HepG2 (cell line): ENCODE measurements at regions not wholly inside any gene's neighbourhood (a gene's known extent, or its start where the extent isn't known, plus 50 kb on each side); places are given as distances from the start of the nearest gene placed in this dataset.

Experiments
- ATAC-seq: fragments of 200-7000 bp; cut with Tn5 transposase; 3 replicates; pipeline ENCODE4 v1.9.1; 2020; ENCODE audit warnings: mild to moderate bottlenecking, moderate library complexity
- BruUV-seq: library from RNA; stranded (reverse); fragments of 400-500 nt; replicated peaks from 2 replicates; lab custom pipeline; 2021; lab: Mats Ljungman, UMichigan
- CTCF ChIA-PET: fragments of 300-600 bp; formaldehyde crosslinking; extraction: SDS; loops from one replicate; lab custom pipeline; 2021; ENCODE audit warnings: low total read pairs, inconsistent platforms, low intra/inter-chr PET ratio; lab: Yijun Ruan, JAX
- POLR2A ChIA-PET: fragments of 350-600 bp; sonication (Branson Sonifier 250); formaldehyde crosslinking; loops from one replicate; lab custom pipeline; 2020; ENCODE audit warnings: antibody characterized with exemption, inconsistent platforms; lab: Yijun Ruan, JAX
- DNase-seq: peaks from one replicate; pipeline ENCODE4 v3.0.0-alpha.2; 2015; ENCODE audit warnings: low spot score
- FAIRE-seq: peaks from 3 replicates; lab custom pipeline; 2011; peaks lifted over from hg19 to GRCh38; lab: Jason Lieb, UNC
- H2AFZ ChIP-seq: one replicate; pipeline ENCODE4 v1.6.1; 2011; ENCODE audit warnings: low read length, inconsistent platforms
- H3K27ac ChIP-seq: fragments of 300-600 bp; 3 replicates; pipeline ENCODE4 v1.8.0; 2011; ENCODE audit warnings: mixed run types, mild to moderate bottlenecking, mixed read lengths, low read length, inconsistent platforms; ENCODE audit not compliant: insufficient read depth; ENCODE audit errors: extremely low read length
- H3K27me3 ChIP-seq, 2 experiments: fragments of 200-600 bp in 1 of 2; 2 replicates in 1 of 2; 3 replicates in 1 of 2; pipeline versions ENCODE4 v1.6.0 to v1.8.0; 2011; ENCODE audit warnings: low read length in 2 of 2, mild to moderate bottlenecking in 2 of 2, moderate library complexity in 2 of 2, inconsistent platforms in 1 of 2; ENCODE audit not compliant: insufficient read depth in 2 of 2, control insufficient read depth in 1 of 2
- H3K36me3 ChIP-seq, 2 experiments: fragments of 200-600 bp in 1 of 2; replicated peaks in 1 of 2; 2 replicates in 1 of 2; 3 replicates in 1 of 2; pipeline versions ENCODE4 v1.5.1 to v1.8.0; 2011; ENCODE audit warnings: low read length in 2 of 2, inconsistent platforms in 1 of 2; ENCODE audit not compliant: insufficient read depth in 2 of 2, control insufficient read depth in 1 of 2
- H3K4me1 ChIP-seq: 2 replicates; pipeline ENCODE4 v1.5.1; 2012; ENCODE audit warnings: low read length, inconsistent platforms; ENCODE audit not compliant: insufficient read depth
- H3K4me2 ChIP-seq: 2 replicates; pipeline ENCODE4 v1.6.0; 2011; ENCODE audit warnings: low read depth, low read length, inconsistent platforms
- H3K4me3 ChIP-seq, 3 experiments: fragments of 200-600 bp in 1 of 3; sonication (generic), shearing (Covaris generic) in 1 of 3; replicated peaks in 1 of 3; 2 replicates each; pipeline ENCODE4 v1.5.1; 2011 to 2016; ENCODE audit warnings: low read length in 3 of 3, inconsistent platforms in 2 of 3, low read depth in 2 of 3, mild to moderate bottlenecking in 2 of 3, control low read depth in 1 of 3, mixed read lengths in 1 of 3; ENCODE audit not compliant: insufficient read depth in 1 of 3
- H3K79me2 ChIP-seq: one replicate; pipeline ENCODE4 v1.6.1; 2011; ENCODE audit warnings: low read length, inconsistent platforms; ENCODE audit not compliant: insufficient read depth
- H3K9ac ChIP-seq: 2 replicates; pipeline ENCODE4 v1.6.0; 2011; ENCODE audit warnings: mild to moderate bottlenecking, low read depth, low read length, inconsistent platforms; ENCODE audit not compliant: insufficient read depth
- H3K9me3 ChIP-seq: 2 replicates; pipeline ENCODE4 v1.5.1; 2012; ENCODE audit warnings: mild to moderate bottlenecking, low read length
- H4K20me1 ChIP-seq: 2 replicates; pipeline ENCODE4 v1.6.0; 2011; ENCODE audit warnings: inconsistent platforms, mild to moderate bottlenecking, low read length, moderate library complexity; ENCODE audit not compliant: insufficient read depth
- BRD4 ChIP-seq: sonication (generic); formaldehyde crosslinking; IDR thresholded peaks from 2 replicates; pipeline ENCODE4 v1.4.0; 2020; ENCODE audit warnings: missing genetic modification reagents
- CHD4 ChIP-seq: fragments of 200-600 bp; sonication (generic); IDR thresholded peaks from 2 replicates; pipeline ENCODE4 v1.7.0; 2017; ENCODE audit warnings: mild to moderate bottlenecking, low read length, borderline replicate concordance
- ETV6 ChIP-seq: sonication (generic); formaldehyde crosslinking; conservative IDR thresholded peaks from 2 replicates; pipeline ENCODE4 v1.4.0; 2020; ENCODE audit warnings: missing genetic modification reagents
- FUBP1 ChIP-seq: sonication (generic); formaldehyde crosslinking; IDR thresholded peaks from 2 replicates; pipeline ENCODE4 v1.5.1; 2020; ENCODE audit warnings: missing genetic modification reagents, mild to moderate bottlenecking, borderline replicate concordance
- IRF9 ChIP-seq: sonication (generic); formaldehyde crosslinking; IDR thresholded peaks from 2 replicates; pipeline ENCODE4 v1.8.0; 2022; ENCODE audit warnings: missing genetic modification reagents, mild to moderate bottlenecking, borderline replicate concordance
- MLLT10 ChIP-seq: sonication (generic); formaldehyde crosslinking; IDR thresholded peaks from 2 replicates; pipeline ENCODE4 v1.4.0; 2020; ENCODE audit warnings: missing genetic modification reagents
- NCOA5 ChIP-seq: sonication (generic); formaldehyde crosslinking; IDR thresholded peaks from 2 replicates; pipeline ENCODE4 v1.4.0; 2020; ENCODE audit warnings: missing genetic modification reagents
- NPAS2 ChIP-seq: sonication (generic); formaldehyde crosslinking; IDR thresholded peaks from 2 replicates; pipeline ENCODE4 v1.8.0; 2022; ENCODE audit warnings: mild to moderate bottlenecking, missing genetic modification reagents, borderline replicate concordance
- SALL1 ChIP-seq: sonication (generic); formaldehyde crosslinking; IDR thresholded peaks from 2 replicates; pipeline ENCODE4 v1.8.0; 2022; ENCODE audit warnings: mild to moderate bottlenecking, missing genetic modification reagents
- YY1 ChIP-seq: IDR thresholded peaks from 2 replicates; pipeline ENCODE4 v1.6.1; 2011; ENCODE audit warnings: low read length, low read depth, moderate library complexity, mild to moderate bottlenecking; ENCODE audit not compliant: insufficient read depth, insufficient replicate concordance
- ZBTB49 ChIP-seq: sonication (generic); formaldehyde crosslinking; IDR thresholded peaks from 2 replicates; pipeline ENCODE4 v1.4.0; 2020; ENCODE audit warnings: missing genetic modification reagents, borderline replicate concordance
- ZNF335 ChIP-seq: sonication (generic); formaldehyde crosslinking; IDR thresholded peaks from 2 replicates; pipeline ENCODE4 v1.4.0; 2020; ENCODE audit warnings: missing genetic modification reagents
- ZNF850 ChIP-seq: sonication (generic); formaldehyde crosslinking; conservative IDR thresholded peaks from 2 replicates; pipeline ENCODE4 v1.9.0; 2021; ENCODE audit warnings: mild to moderate bottlenecking, missing genetic modification reagents
- ZNF883 ChIP-seq: sonication (generic); formaldehyde crosslinking; IDR thresholded peaks from 2 replicates; pipeline ENCODE4 v1.5.1; 2020; ENCODE audit warnings: mild to moderate bottlenecking, missing genetic modification reagents; ENCODE audit errors: not compliant biosample characterization
- ZSCAN12 ChIP-seq: sonication (generic); formaldehyde crosslinking; IDR thresholded peaks from 2 replicates; pipeline ENCODE4 v1.9.0; 2021; ENCODE audit warnings: mild to moderate bottlenecking, missing genetic modification reagents
- ZSCAN29 ChIP-seq: sonication (generic); formaldehyde crosslinking; conservative IDR thresholded peaks from 2 replicates; pipeline ENCODE4 v1.4.0; 2020; ENCODE audit warnings: mild to moderate bottlenecking, missing genetic modification reagents
- WGBS: methylation state at CpG from one replicate; pipeline ENCODE4 v1.1.6; 2017; ENCODE audit warnings: low lambda C conversion rate; 5-methylcytosine and 5-hydroxymethylcytosine counted together
- in situ Hi-C: cut with HindIII; loops from 2 replicates; pipeline ENCODE4 v1.10.0; 2017; ENCODE audit warnings: low pct_unique_long_range_greater_than_20kb; ENCODE audit not compliant: extremely low pct_ligation_motif_present
- intact Hi-C: fragments of 100-400 bp; cut with micrococcal nuclease; formaldehyde crosslinking; loops from one replicate; pipeline ENCODE4 v1.10.0; 2022; ENCODE audit not compliant: unreplicated experiment

GRCh38 chr5:61758711-61759110, 426.7 kb downstream of the ZSWIM6 start:
- WGBS, result 2% methylated on average over 6 of the region's 6 CpGs
- in situ Hi-C loops, result no loop called here
- H3K27me3 ChIP-seq, result no peaks in the 10 kb centered on the region
- H3K79me2 ChIP-seq, result no peaks in the 10 kb centered on the region
- FAIRE-seq (no peak), DNase-seq (no peak)
- no peak overlapping the region for H3K4me3 ChIP-seq
- no peak overlapping the region for H3K27ac ChIP-seq
- no peak for TF ChIP-seq ZNF335 (CRISPR knock-in tag)
- TF ChIP-seq NPAS2 (CRISPR knock-in tag), result no peak
- TF ChIP-seq ZSCAN12 (CRISPR knock-in tag), result no peak
- no peak for TF ChIP-seq IRF9 (CRISPR knock-in tag)
- TF ChIP-seq CHD4, result no peak
- TF ChIP-seq MLLT10 (CRISPR knock-in tag), result no peak
- no peak for TF ChIP-seq ZSCAN29 (CRISPR knock-in tag)
- TF ChIP-seq FUBP1 (CRISPR knock-in tag), result no peak
- TF ChIP-seq NCOA5 (CRISPR knock-in tag), result no peak
- no peak for TF ChIP-seq BRD4 (CRISPR knock-in tag)
- no peak for TF ChIP-seq YY1
- TF ChIP-seq ZBTB49 (CRISPR knock-in tag), result no peak
- TF ChIP-seq ZNF850 (CRISPR knock-in tag), result no peak
- TF ChIP-seq ETV6, result no peak
- no peak for TF ChIP-seq SALL1
- TF ChIP-seq ZNF883, result no peak
- TF ChIP-seq, all 625 proteins: peak for 0
- POLR2A ChIA-PET, result no interaction called here
- Histone ChIP-seq H3K9ac (no peak overlapping the region), H3K36me3 (no peaks in the 10 kb centered on the region), H4K20me1 (no peaks in the 10 kb centered on the region), H3K9me3 (no peaks in the 10 kb centered on the region), H3K4me1 (no peaks in the 10 kb centered on the region), H3K4me2 (no peak overlapping the region), H2AFZ (no peak overlapping the region)
- CTCF ChIA-PET, result no interaction called here
- no peak for ATAC-seq
- BruUV-seq, result no TSS peak
- intact Hi-C loops, result no loop called here
